MG63 (cell line): ENCODE measurements at regions not wholly inside any gene's neighbourhood (a gene's known extent, or its start where the extent isn't known, plus 50 kb on each side); places are given as distances from the start of the nearest gene placed in this dataset.
A peak's percentile ranks its signal among the peaks of the same experiment; 100 is the strongest.

Experiments
- DNase-seq: peaks from one replicate; pipeline ENCODE4 v3.0.0-alpha.2; 2020
- H3K27me3 ChIP-seq: fragments of 250-450 bp; sonication (Bioruptor Pico); 2 replicates; pipeline ENCODE4 v1.5.1; 2020; ENCODE audit warnings: mild to moderate bottlenecking, moderate library complexity
- H3K36me3 ChIP-seq: fragments of 250-450 bp; sonication (Bioruptor Pico); 2 replicates; pipeline ENCODE4 v1.5.1; 2020; ENCODE audit warnings: mild to moderate bottlenecking, moderate library complexity
- H3K4me3 ChIP-seq: fragments of 250-450 bp; sonication (Bioruptor Pico); 2 replicates; pipeline ENCODE4 v1.5.1; 2020; ENCODE audit warnings: mild to moderate bottlenecking, moderate library complexity
- H3K9me3 ChIP-seq: fragments of 250-450 bp; sonication (Bioruptor Pico); 2 replicates; pipeline ENCODE4 v1.5.1; 2020; ENCODE audit warnings: mild to moderate bottlenecking, moderate library complexity

- Histone ChIP-seq H3K9me3 (no peaks in the 10 kb centered on the region), H3K36me3 (no peaks in the 10 kb centered on the region), H3K4me3 (no peak overlapping the region), H3K27me3 (no peaks in the 10 kb centered on the region)
- no peak for DNase-seq
Observed at GRCh38 chr5:68468322-68468721, 252.8 kb downstream of the PIK3R1 start.

- H3K4me3 ChIP-seq, result no peak overlapping the region
- DNase-seq, result no peak
- H3K9me3 ChIP-seq, result no peaks in the 10 kb centered on the region
- H3K36me3 ChIP-seq, result no peaks in the 10 kb centered on the region
- H3K27me3 ChIP-seq, result no peaks in the 10 kb centered on the region
Observed at GRCh38 chr5:68475476-68475983, 260.0 kb downstream of the PIK3R1 start.

- DNase-seq, result no peak
- H3K4me3 ChIP-seq, result no peak overlapping the region
- no peaks in the 10 kb centered on the region for H3K27me3 ChIP-seq
- H3K36me3 ChIP-seq, result no peaks in the 10 kb centered on the region
- no peaks in the 10 kb centered on the region for H3K9me3 ChIP-seq
Observed at GRCh38 chr5:68476854-68477253, 261.3 kb downstream of the PIK3R1 start.

GRCh38 chr5:68478301-68479095, 262.9 kb downstream of the PIK3R1 start:
- Histone ChIP-seq H3K9me3 (no peaks in the 10 kb centered on the region), H3K27me3 (no peaks in the 10 kb centered on the region), H3K36me3 (no peaks in the 10 kb centered on the region), H3K4me3 (no peak overlapping the region)
- no peak for DNase-seq

- no peak for DNase-seq
- Histone ChIP-seq H3K9me3 (no peaks in the 10 kb centered on the region), H3K36me3 (no peaks in the 10 kb centered on the region), H3K4me3 (no peak overlapping the region), H3K27me3 (no peaks in the 10 kb centered on the region)
Observed at GRCh38 chr5:68479524-68479923, 264.0 kb downstream of the PIK3R1 start.

GRCh38 chr5:68480335-68480940, 264.9 kb downstream of the PIK3R1 start:
- DNase-seq, result no peak
- no peaks in the 10 kb centered on the region for H3K27me3 ChIP-seq
- no peak overlapping the region for H3K4me3 ChIP-seq
- no peaks in the 10 kb centered on the region for H3K9me3 ChIP-seq
- no peaks in the 10 kb centered on the region for H3K36me3 ChIP-seq

GRCh38 chr5:68482199-68482598, 266.6 kb downstream of the PIK3R1 start:
- H3K36me3 ChIP-seq, result no peaks in the 10 kb centered on the region
- no peak overlapping the region for H3K4me3 ChIP-seq
- peaks cover 2% of the 10 kb centered on the region for H3K9me3 ChIP-seq
- no peaks in the 10 kb centered on the region for H3K27me3 ChIP-seq
- no peak for DNase-seq

- no peaks in the 10 kb centered on the region for H3K27me3 ChIP-seq
- H3K36me3 ChIP-seq, result no peaks in the 10 kb centered on the region
- no peak for DNase-seq
- peaks cover 9% of the 10 kb centered on the region for H3K9me3 ChIP-seq
- no peak overlapping the region for H3K4me3 ChIP-seq
Observed at GRCh38 chr5:68484307-68485068, 268.9 kb downstream of the PIK3R1 start.

GRCh38 chr5:68489556-68489955, 274.0 kb downstream of the PIK3R1 start:
- H3K27me3 ChIP-seq, result no peaks in the 10 kb centered on the region
- peaks cover 9% of the 10 kb centered on the region for H3K9me3 ChIP-seq
- H3K4me3 ChIP-seq, result no peak overlapping the region
- no peaks in the 10 kb centered on the region for H3K36me3 ChIP-seq
- DNase-seq, result no peak

GRCh38 chr5:68490406-68490805, 274.9 kb downstream of the PIK3R1 start:
- H3K27me3 ChIP-seq, result no peaks in the 10 kb centered on the region
- H3K9me3 ChIP-seq, result peaks cover 9% of the 10 kb centered on the region
- no peaks in the 10 kb centered on the region for H3K36me3 ChIP-seq
- DNase-seq, result no peak
- H3K4me3 ChIP-seq, result no peak overlapping the region

- peaks cover 21% of the 10 kb centered on the region for H3K9me3 ChIP-seq
- DNase-seq, result no peak
- H3K36me3 ChIP-seq, result no peaks in the 10 kb centered on the region
- H3K27me3 ChIP-seq, result no peaks in the 10 kb centered on the region
- no peak overlapping the region for H3K4me3 ChIP-seq
Observed at GRCh38 chr5:68494771-68495170, 279.2 kb downstream of the PIK3R1 start.

- no peak overlapping the region for H3K4me3 ChIP-seq
- no peak for DNase-seq
- no peaks in the 10 kb centered on the region for H3K36me3 ChIP-seq
- H3K9me3 ChIP-seq, result peaks cover 21% of the 10 kb centered on the region
- no peaks in the 10 kb centered on the region for H3K27me3 ChIP-seq
Observed at GRCh38 chr5:68499987-68500386, 284.4 kb downstream of the PIK3R1 start.

- no peak for DNase-seq
- Histone ChIP-seq H3K4me3 (no peak overlapping the region), H3K27me3 (no peaks in the 10 kb centered on the region), H3K36me3 (no peaks in the 10 kb centered on the region), H3K9me3 (peaks cover 21% of the 10 kb centered on the region)
Observed at GRCh38 chr5:68500813-68501212, 285.3 kb downstream of the PIK3R1 start.

- Histone ChIP-seq H3K27me3 (no peaks in the 10 kb centered on the region), H3K9me3 (peaks cover 14% of the 10 kb centered on the region), H3K36me3 (no peaks in the 10 kb centered on the region), H3K4me3 (no peak overlapping the region)
- no peak for DNase-seq
Observed at GRCh38 chr5:68502531-68502930, 287.0 kb downstream of the PIK3R1 start.

- no peaks in the 10 kb centered on the region for H3K36me3 ChIP-seq
- DNase-seq, result no peak
- H3K4me3 ChIP-seq, result no peak overlapping the region
- no peaks in the 10 kb centered on the region for H3K27me3 ChIP-seq
- H3K9me3 ChIP-seq, result no peaks in the 10 kb centered on the region
Observed at GRCh38 chr5:68504306-68504705, 288.8 kb downstream of the PIK3R1 start.

- Histone ChIP-seq H3K27me3 (no peaks in the 10 kb centered on the region), H3K9me3 (no peaks in the 10 kb centered on the region), H3K4me3 (no peak overlapping the region), H3K36me3 (no peaks in the 10 kb centered on the region)
- peak; percentile 4 for DNase-seq
Observed at GRCh38 chr5:68505917-68506860, 290.6 kb downstream of the PIK3R1 start.
